B cell (primary cell): ENCODE measurements at regions not wholly inside any gene's neighbourhood (a gene's known extent, or its start where the extent isn't known, plus 50 kb on each side); places are given as distances from the start of the nearest gene placed in this dataset.

ENCODE experiments used
- CTCF ChIP-seq: fragments of 200-600 bp; IDR thresholded peaks from one replicate; pipeline ENCODE4 v1.8.0; 2022; ENCODE audit warnings: antibody characterized with exemption, mild to moderate bottlenecking
- EZH2 ChIP-seq: IDR thresholded peaks from 2 replicates; pipeline ENCODE4 v1.6.1; 2012; ENCODE audit warnings: borderline replicate concordance, low read depth, mild to moderate bottlenecking, moderate library complexity, low read length; ENCODE audit not compliant: insufficient read depth, poor library complexity, severe bottlenecking

GRCh38 chr16:6492742-6493141 is 839.9 kb upstream of the RBFOX1 start:
- TF ChIP-seq CTCF: no peak
- no peak for TF ChIP-seq EZH2
